HG02970 (cell line): ENCODE measurements at regions not wholly inside any gene's neighbourhood (a gene's known extent, or its start where the extent isn't known, plus 50 kb on each side); places are given as distances from the start of the nearest gene placed in this dataset.

Experiments
- ATAC-seq: cut with Tn5 transposase; IDR thresholded peaks from one replicate; pipeline ENCODE4 v1.9.1; 2021; ENCODE audit warnings: mild to moderate bottlenecking, moderate library complexity, moderate number of reproducible peaks; ENCODE audit not compliant: unreplicated experiment, low FRiP score

GRCh38 chr5:121763665-121764064, 88.0 kb upstream of the FTMT start:
- no peak for ATAC-seq

GRCh38 chr5:121780406-121780805, 71.3 kb upstream of the FTMT start:
- no peak for ATAC-seq

- ATAC-seq, result no peak
These were observed 68.0 kb upstream of the FTMT start for GRCh38 chr5:121783700-121784099.

- ATAC-seq, result no peak
These were observed 57.9 kb upstream of the FTMT start for GRCh38 chr5:121793791-121794190.

GRCh38 chr5:121795511-121795910, 56.2 kb upstream of the FTMT start:
- no peak for ATAC-seq

GRCh38 chr5:121797681-121798518, 53.8 kb upstream of the FTMT start:
- no peak for ATAC-seq
